Activated CD8-positive, alpha-beta T cell treated with anti-CD3 and anti-CD28 coated beads, Interleukin-2, amount 10 ng/mL, durations not matched to agents 7 days and 5 days (primary cell): ENCODE measurements at regions not wholly inside any gene's neighbourhood (a gene's known extent, or its start where the extent isn't known, plus 50 kb on each side); places are given as distances from the start of the nearest gene placed in this dataset.

Source experiments
- ATAC-seq: fragments of 150-1000 bp; cut with Tn5 transposase; one replicate; pipeline ENCODE4 v1.10.0; 2021; ENCODE audit warnings: moderate library complexity
- CTCF ChIA-PET: fragments of 350-600 bp; sonication (Branson Sonifier 250); formaldehyde crosslinking; loops from one replicate; lab custom pipeline; 2021; ENCODE audit warnings: antibody characterized with exemption; lab: Charles Lee
- POLR2A ChIA-PET: fragments of 350-600 bp; sonication (Branson Sonifier 250); formaldehyde crosslinking; loops from one replicate; lab custom pipeline; 2021; ENCODE audit warnings: antibody characterized with exemption; lab: Charles Lee
- DNase-seq: peaks from one replicate; pipeline ENCODE4 v3.0.0-alpha.2; 2020
- H3K27ac Mint-ChIP-seq: one replicate; pipeline ENCODE4 v1.8.0; 2021; ENCODE audit warnings: mild to moderate bottlenecking, mixed read lengths
- H3K27me3 Mint-ChIP-seq: one replicate; pipeline ENCODE4 v1.8.0; 2021; ENCODE audit warnings: low read depth, mixed read lengths
- H3K36me3 Mint-ChIP-seq: one replicate; pipeline ENCODE4 v1.8.0; 2021; ENCODE audit warnings: low read depth, mixed read lengths
- H3K4me1 Mint-ChIP-seq: one replicate; pipeline ENCODE4 v1.8.0; 2021; ENCODE audit warnings: low read depth, mixed read lengths
- H3K4me3 Mint-ChIP-seq: one replicate; pipeline ENCODE4 v1.8.0; 2021; ENCODE audit warnings: mild to moderate bottlenecking, mixed read lengths
- H3K9me3 Mint-ChIP-seq: one replicate; pipeline ENCODE4 v1.8.0; 2022; ENCODE audit warnings: mixed read lengths; ENCODE audit not compliant: insufficient read depth

DNA sequence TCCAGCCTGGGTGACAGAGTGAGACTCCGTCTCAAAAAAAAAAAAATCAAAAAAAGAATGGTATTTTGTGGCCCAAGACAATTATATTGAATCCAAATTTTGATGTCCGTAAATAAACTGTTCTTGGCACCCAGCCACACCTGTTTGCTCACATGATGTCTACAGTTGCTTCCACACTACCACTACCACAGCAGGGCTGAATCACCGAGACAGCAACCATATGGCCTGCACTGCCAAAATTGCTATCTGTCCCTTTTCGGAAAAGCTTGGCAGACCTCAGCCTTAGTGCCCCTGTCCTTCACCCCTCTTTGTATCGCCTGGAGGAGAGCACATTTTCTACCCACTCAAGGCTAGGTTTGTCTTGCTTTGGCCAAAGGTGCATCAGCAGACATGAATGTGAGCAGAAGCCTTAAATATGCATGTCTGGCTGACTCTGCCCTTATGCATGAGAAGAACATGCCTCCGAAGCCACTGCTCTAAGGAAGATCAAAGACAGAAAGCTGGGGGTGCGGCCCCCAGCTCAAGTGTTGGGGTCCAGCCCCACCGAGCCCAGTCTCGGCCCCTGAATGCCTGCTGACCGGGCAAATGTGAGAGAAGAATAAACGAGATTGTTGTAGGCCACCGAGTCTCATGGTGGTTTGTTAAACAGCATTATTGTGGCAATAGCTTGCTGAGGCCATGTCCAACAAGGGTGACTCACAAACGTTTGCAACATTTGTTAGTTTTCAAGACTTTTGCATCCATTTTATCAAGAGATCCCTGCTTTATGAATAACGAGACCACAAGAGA lies 108.1 kb downstream of the TPRA1 start:
- no peak overlapping the region for H3K27ac Mint-ChIP-seq
- peaks cover 31% of the 10 kb centered on the region for H3K27me3 Mint-ChIP-seq
- no peaks in the 10 kb centered on the region for H3K36me3 Mint-ChIP-seq
- DNase-seq (no peak), ATAC-seq (no peak)
- ChIA-PET CTCF (no interaction called here), POLR2A (no interaction called here)
- H3K4me3 Mint-ChIP-seq = no peak overlapping the region
- no peaks in the 10 kb centered on the region for H3K9me3 Mint-ChIP-seq
- peaks cover 18% of the 10 kb centered on the region for H3K4me1 Mint-ChIP-seq

DNA sequence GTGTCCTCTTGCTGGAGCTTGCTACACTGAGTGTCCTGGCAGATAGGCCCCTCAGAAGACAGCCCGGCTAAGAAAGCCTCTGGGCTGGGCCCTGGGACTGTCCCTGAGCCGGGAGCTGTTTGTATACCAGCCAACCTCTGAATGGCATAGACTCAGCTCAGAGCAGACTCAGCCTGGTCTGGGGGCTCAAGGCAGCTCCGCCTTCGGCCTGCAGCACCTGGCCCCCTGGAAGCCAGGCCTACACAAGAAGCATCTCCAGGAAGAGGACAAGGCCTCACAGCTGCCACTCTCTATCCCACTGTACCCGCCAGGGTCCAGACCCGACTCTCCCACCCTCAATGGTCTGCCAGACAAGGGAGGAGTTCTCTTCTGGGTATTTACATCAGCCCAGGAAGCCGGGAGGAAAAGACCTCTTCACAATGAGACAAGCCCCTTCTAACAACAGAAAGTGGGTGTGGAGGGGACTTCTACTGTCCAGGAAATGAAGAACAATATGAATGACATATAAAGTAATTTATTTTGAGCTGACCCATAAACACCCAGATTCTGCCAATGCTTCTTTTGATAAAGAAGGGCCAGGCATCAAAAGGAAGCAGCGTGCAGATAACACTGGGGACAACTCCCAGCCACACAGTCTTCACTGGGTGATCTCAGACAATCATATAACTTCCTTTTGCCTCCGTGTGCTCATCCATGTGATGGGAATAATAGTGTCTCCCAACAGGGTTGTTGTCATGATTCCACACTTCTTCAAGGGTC lies 110.2 kb downstream of the TPRA1 start:
- DNase-seq = no peak
- Mint-ChIP-seq H3K4me3 (no peak overlapping the region), H3K4me1 (peaks cover 18% of the 10 kb centered on the region), H3K9me3 (no peaks in the 10 kb centered on the region), H3K27me3 (peaks cover 38% of the 10 kb centered on the region), H3K27ac (no peak overlapping the region), H3K36me3 (no peaks in the 10 kb centered on the region)
- ATAC-seq = no peak
- CTCF ChIA-PET = no interaction called here
- POLR2A ChIA-PET = no interaction called here

DNA sequence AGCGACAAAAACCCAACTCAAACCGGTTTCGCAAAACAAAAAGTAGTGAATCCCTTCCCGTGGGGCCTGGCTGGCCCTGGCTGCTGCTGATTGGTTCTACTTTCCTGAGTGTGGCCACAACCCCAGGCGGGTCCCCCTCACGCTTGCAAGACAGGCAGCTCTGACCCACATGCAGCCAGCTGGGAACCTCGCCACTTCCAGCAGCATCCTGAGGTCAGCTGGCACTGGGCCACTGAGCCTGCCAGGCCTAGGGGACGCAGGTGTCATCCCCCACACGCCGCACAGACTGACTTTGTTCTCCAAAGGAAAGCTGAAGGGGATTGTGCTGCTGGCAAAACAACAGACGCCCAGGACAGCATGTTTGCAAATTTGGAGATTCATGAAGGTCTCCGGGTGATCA lies 111.1 kb downstream of the TPRA1 start:
- Mint-ChIP-seq H3K27me3 (peaks cover 38% of the 10 kb centered on the region), H3K27ac (no peak overlapping the region), H3K4me1 (peaks cover 17% of the 10 kb centered on the region), H3K36me3 (no peaks in the 10 kb centered on the region), H3K4me3 (no peak overlapping the region), H3K9me3 (no peaks in the 10 kb centered on the region)
- CTCF ChIA-PET = no interaction called here
- no peak for ATAC-seq
- DNase-seq = no peak
- POLR2A ChIA-PET = no interaction called here

DNA sequence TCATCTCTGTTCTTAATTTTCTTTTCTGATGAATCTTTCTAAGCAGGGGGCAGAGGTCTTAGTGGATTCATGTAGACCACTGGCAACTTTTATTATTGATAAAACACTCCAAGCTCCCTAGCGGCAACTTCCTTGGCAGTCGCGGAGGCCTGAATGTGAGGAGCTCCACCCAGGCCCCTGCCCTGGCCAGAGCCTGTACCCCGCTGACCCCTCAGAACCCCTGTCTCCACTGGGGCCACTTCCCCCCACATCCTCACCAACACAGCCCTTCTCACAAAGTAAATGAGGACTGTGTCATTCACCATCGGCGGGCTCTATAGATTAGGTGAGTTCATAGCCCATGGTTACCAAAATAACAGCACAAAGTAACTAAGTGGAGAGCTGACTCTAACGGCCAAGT lies 111.6 kb downstream of the TPRA1 start:
- CTCF ChIA-PET = no interaction called here
- no peak for ATAC-seq

DNA sequence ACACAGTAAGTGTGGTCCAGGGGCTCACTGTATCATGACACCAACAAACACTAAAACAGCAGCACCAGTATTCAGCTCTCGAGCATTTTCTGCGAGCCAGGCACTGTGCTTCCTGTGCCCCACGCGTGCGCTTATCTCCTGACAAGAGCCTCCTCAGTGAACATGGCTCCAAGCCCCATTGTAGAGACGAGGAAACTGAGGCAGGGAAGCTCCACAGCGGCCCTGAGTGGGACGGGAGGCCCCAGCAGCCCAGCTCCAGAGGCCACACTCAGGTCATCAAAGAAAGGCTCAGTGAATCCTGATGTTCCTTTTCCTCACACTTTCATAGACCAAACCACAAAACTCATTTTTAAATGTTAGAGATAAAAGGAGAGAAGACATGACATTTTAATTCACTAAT lies 113.1 kb downstream of the TPRA1 start:
- ATAC-seq (no peak), DNase-seq (no peak)
- POLR2A ChIA-PET = no interaction called here
- Mint-ChIP-seq H3K36me3 (no peaks in the 10 kb centered on the region), H3K4me3 (no peak overlapping the region), H3K27me3 (peaks cover 33% of the 10 kb centered on the region), H3K9me3 (no peaks in the 10 kb centered on the region), H3K4me1 (no peaks in the 10 kb centered on the region), H3K27ac (no peak overlapping the region)
- CTCF ChIA-PET = no interaction called here

More for the DNA sequence above, 111.6 kb downstream of the TPRA1 start:
- Mint-ChIP-seq H3K4me3 (no peak overlapping the region), H3K9me3 (no peaks in the 10 kb centered on the region), H3K27ac (no peak overlapping the region), H3K36me3 (no peaks in the 10 kb centered on the region), H3K4me1 (peaks cover 11% of the 10 kb centered on the region), H3K27me3 (peaks cover 38% of the 10 kb centered on the region)
- no peak for DNase-seq
- POLR2A ChIA-PET = no interaction called here

DNA sequence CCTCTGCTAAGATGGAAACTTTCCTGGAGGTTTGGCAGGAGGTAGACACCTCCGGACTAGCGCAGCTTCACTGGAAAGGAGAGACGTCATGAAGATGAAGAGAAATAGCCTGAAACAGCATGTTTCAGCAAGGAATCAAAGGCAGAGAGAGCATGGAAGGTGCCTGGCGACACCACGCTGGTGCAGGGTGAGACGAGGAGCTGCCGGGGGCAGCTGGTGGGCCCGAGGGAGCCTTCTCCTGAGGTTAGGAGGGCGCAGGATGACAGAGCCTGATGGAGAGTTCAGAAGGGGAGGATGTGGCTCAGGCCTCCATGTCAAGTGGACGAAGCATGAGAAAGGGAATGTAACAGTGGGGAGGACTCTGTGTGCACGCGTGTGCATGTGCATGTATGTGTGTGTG lies 113.6 kb downstream of the TPRA1 start:
- H3K36me3 Mint-ChIP-seq = no peaks in the 10 kb centered on the region
- DNase-seq = no peak
- no peaks in the 10 kb centered on the region for H3K4me1 Mint-ChIP-seq
- ChIA-PET CTCF (no interaction called here), POLR2A (no interaction called here)
- H3K4me3 Mint-ChIP-seq = no peak overlapping the region
- no peak for ATAC-seq
- no peaks in the 10 kb centered on the region for H3K9me3 Mint-ChIP-seq
- no peak overlapping the region for H3K27ac Mint-ChIP-seq
- H3K27me3 Mint-ChIP-seq = peaks cover 30% of the 10 kb centered on the region

DNA sequence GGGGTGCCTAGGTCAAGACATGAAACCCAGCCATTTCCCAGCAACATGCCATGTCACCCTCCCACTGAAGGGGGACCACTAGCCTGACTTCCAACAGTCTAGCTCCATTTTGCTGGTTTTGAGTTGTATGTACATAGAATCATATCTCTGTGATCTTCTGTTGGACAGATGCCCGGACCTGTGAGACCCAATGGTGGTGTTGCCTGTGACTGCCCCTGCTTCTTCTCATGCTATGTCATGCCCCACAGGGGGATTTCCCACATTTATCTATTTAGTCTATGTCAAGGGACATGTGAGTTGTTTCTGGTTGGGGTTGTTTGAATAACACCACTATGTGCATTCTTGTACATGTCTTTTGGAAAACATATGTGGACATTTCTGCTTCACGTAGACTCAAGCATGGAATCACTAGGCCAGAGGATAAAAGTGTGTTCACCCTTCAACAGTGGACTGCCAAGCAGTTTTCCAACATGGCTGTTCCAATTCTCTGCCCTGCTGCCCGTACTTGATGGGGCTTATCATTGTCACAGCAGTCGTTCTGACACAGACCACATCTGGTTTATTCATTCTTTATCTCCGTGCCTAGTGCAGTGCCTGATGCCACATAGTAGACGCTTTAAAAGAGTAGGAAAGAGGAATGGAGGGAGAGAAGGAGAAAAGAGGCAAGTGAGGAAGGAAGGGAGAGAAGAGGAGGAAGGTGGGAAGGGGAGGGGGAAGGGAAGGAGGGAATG lies 114.4 kb downstream of the TPRA1 start:
- H3K27me3 Mint-ChIP-seq = peaks cover 27% of the 10 kb centered on the region
- no peaks in the 10 kb centered on the region for H3K9me3 Mint-ChIP-seq
- no peak for ATAC-seq
- H3K36me3 Mint-ChIP-seq = no peaks in the 10 kb centered on the region
- H3K27ac Mint-ChIP-seq = no peak overlapping the region
- ChIA-PET CTCF (no interaction called here), POLR2A (no interaction called here)
- no peak overlapping the region for H3K4me3 Mint-ChIP-seq
- no peaks in the 10 kb centered on the region for H3K4me1 Mint-ChIP-seq
- DNase-seq = no peak

DNA sequence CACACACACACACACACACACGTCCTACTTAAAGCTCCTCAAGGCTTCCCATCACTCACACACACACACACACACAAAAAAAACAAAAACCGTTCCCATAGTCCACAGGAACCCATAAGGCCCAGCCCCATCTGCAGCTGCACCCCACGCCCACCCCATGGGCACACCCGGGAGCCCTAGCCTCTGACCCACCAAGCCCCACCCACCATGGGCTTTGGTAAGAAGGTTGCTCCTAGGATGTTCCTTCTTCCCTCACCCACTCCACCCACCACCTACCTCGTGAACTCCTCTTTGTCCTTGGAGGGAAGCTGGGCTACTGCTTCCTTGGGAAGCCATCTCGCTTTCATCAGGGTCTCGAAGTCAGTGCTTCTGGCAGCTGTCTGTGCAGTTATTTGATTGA lies 115.1 kb downstream of the TPRA1 start:
- H3K27me3 Mint-ChIP-seq = peaks cover 24% of the 10 kb centered on the region
- ChIA-PET POLR2A (no interaction called here), CTCF (no interaction called here)

DNA sequence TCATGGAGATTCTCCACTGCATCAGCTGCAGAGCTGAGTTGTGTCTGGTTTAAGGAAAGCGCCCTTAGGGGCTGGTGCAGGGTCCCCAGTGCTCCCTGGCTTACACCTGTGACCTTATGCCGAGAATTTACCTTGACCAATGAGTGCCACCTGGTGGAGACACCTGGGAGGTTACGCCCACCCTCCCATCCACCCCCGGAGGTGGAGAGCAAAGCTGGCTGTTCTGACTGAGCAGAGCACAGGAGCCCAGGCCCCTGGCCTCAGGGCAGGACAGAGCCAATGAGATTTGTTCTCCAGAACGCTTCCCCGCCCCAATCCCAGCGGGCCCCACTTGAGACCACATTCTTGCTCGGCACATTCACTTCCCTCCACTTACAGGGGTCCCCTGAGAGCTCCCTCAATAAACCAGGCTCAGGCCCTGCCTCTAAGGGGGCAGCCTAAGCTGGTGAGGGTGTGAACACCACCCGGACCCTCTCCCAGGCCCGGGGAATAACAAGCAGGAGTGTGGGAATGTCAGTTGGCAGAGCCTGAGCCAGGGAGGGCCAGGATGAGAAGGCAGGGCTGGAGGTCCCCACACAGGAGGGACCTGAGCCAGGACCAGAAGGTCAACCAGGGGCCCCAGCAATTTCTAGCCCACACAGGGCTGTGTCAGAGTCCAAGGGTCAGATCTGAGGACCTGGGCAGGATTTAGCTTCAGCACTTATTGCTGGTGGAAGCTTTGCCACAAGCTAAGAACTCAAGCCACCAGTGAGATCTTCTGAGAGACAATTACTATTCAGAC lies 117.1 kb downstream of the TPRA1 start:
- ChIA-PET CTCF (interaction anchor here (2.2 kb wide), 1 partner anchor 794 kb away, joined by 4 read pairs; no protein-coding TSS in a partner anchor), POLR2A (no interaction called here)
- Mint-ChIP-seq H3K36me3 (no peaks in the 10 kb centered on the region), H3K27ac (no peak overlapping the region), H3K4me3 (no peak overlapping the region), H3K4me1 (no peaks in the 10 kb centered on the region), H3K27me3 (peaks cover 24% of the 10 kb centered on the region), H3K9me3 (no peaks in the 10 kb centered on the region)
- no peak for ATAC-seq
- peak; percentile 31 for DNase-seq

More for the DNA sequence above, 115.1 kb downstream of the TPRA1 start:
- DNase-seq (no peak), ATAC-seq (no peak)
- Mint-ChIP-seq H3K9me3 (no peaks in the 10 kb centered on the region), H3K4me1 (no peaks in the 10 kb centered on the region), H3K27ac (no peak overlapping the region), H3K36me3 (no peaks in the 10 kb centered on the region), H3K4me3 (no peak overlapping the region)

DNA sequence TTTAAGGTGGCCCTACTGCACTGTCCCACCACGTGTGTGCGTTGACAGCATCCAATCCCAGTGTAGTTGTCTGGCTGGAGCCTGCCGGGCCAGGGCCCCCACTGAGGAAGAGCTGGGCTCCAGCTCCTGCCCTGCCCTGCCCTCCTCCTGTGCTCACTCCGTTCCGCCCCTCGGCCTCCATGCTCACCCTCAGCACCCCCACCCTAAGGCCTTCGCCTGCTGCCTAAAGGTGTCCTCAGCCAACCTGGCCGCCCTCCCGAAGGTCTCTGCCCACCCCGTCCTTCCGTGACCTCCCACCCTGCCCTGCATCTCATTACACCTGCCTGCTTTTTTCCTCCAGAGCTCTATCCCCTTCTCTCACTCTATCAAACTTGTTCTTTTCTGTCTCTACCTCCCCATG lies 118.0 kb downstream of the TPRA1 start:
- H3K36me3 Mint-ChIP-seq = no peaks in the 10 kb centered on the region
- H3K4me3 Mint-ChIP-seq = no peak overlapping the region
- CTCF ChIA-PET = interaction anchor here (2.2 kb wide), 1 partner anchor 793 kb away, joined by 4 read pairs; no protein-coding TSS in a partner anchor
- no peak for DNase-seq
- POLR2A ChIA-PET = no interaction called here
- no peaks in the 10 kb centered on the region for H3K9me3 Mint-ChIP-seq
- no peak for ATAC-seq
- peaks cover 24% of the 10 kb centered on the region for H3K27me3 Mint-ChIP-seq
- H3K27ac Mint-ChIP-seq = no peak overlapping the region
- no peaks in the 10 kb centered on the region for H3K4me1 Mint-ChIP-seq

DNA sequence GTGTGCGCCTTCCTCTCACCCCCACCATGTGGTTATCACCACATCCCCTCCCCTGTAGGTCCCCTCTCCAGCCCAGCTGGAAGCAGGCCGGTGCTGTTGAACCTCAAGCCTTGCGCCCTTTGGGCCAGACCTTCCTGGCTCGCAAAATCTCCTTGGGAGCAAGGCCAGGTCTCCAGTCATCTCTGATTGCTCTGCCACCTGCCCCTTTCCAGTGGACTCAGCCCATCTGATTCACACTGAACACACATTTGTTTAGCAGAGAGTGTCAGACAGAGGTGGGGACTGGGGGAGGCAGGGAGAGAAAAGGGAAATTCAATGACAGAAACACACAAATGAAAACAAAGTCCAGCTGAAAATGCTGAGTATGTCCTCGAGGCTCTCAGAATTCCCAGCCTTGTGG lies 119.4 kb downstream of the TPRA1 start:
- Mint-ChIP-seq H3K9me3 (no peaks in the 10 kb centered on the region), H3K27ac (no peak overlapping the region), H3K4me3 (no peak overlapping the region), H3K36me3 (no peaks in the 10 kb centered on the region), H3K27me3 (peaks cover 13% of the 10 kb centered on the region), H3K4me1 (no peaks in the 10 kb centered on the region)
- POLR2A ChIA-PET = no interaction called here
- CTCF ChIA-PET = no interaction called here
- no peak for ATAC-seq
- DNase-seq = no peak
